ENCODE measurements at regions not wholly inside any gene's neighbourhood (a gene's known extent, or its start where the extent isn't known, plus 50 kb on each side); places are given as distances from the start of the nearest gene placed in this dataset.

GRCh38 chr2:64831977-64832328 is 157.2 kb upstream of the SLC1A4 start:
- DNase-seq, result no peak

- no peak for DNase-seq
These were observed 156.3 kb upstream of the SLC1A4 start for GRCh38 chr2:64832936-64833335.

GRCh38 chr2:64836566-64836965 is 152.6 kb upstream of the SLC1A4 start:
- DNase-seq, result no peak

GRCh38 chr2:64837116-64837731 is 152.0 kb upstream of the SLC1A4 start:
- DNase-seq, result no peak

GRCh38 chr2:64837925-64838641 is 151.1 kb upstream of the SLC1A4 start:
- DNase-seq, result no peak

GRCh38 chr2:64838817-64839216 is 150.4 kb upstream of the SLC1A4 start:
- no peak for DNase-seq

- DNase-seq, result no peak
These were observed 149.4 kb upstream of the SLC1A4 start for GRCh38 chr2:64839844-64840243.

GRCh38 chr2:64840426-64840881 is 148.7 kb upstream of the SLC1A4 start:
- DNase-seq, result no peak

GRCh38 chr2:64841461-64841860 is 147.7 kb upstream of the SLC1A4 start:
- DNase-seq, result no peak

GRCh38 chr2:64842030-64842429 is 147.2 kb upstream of the SLC1A4 start:
- no peak for DNase-seq

GRCh38 chr2:64844087-64844486 is 145.1 kb upstream of the SLC1A4 start:
- DNase-seq, result no peak

- no peak for DNase-seq
These were observed 143.8 kb upstream of the SLC1A4 start for GRCh38 chr2:64845273-64845905.

GRCh38 chr2:64846177-64846576 is 143.0 kb upstream of the SLC1A4 start:
- DNase-seq, result no peak

GRCh38 chr2:64847930-64848329 is 141.3 kb upstream of the SLC1A4 start:
- no peak for DNase-seq

GRCh38 chr2:64848363-64848762 is 140.8 kb upstream of the SLC1A4 start:
- no peak for DNase-seq

- DNase-seq, result no peak
These were observed 140.3 kb upstream of the SLC1A4 start for GRCh38 chr2:64848945-64849344.

- no peak for DNase-seq
These were observed 138.6 kb upstream of the SLC1A4 start for GRCh38 chr2:64850642-64851041.

- DNase-seq, result no peak
These were observed 136.4 kb upstream of the SLC1A4 start for GRCh38 chr2:64852771-64853241.

- DNase-seq, result no peak
These were observed 135.9 kb upstream of the SLC1A4 start for GRCh38 chr2:64853306-64853705.

- DNase-seq, result no peak
These were observed 135.3 kb upstream of the SLC1A4 start for GRCh38 chr2:64853894-64854293.

- no peak for DNase-seq
These were observed 134.4 kb upstream of the SLC1A4 start for GRCh38 chr2:64854773-64855237.

GRCh38 chr2:64857581-64858471 is 131.4 kb upstream of the SLC1A4 start:
- DNase-seq, result no peak

Data from NCI-H774 (cell line).